Cardiac fibroblast (primary cell): ENCODE measurements at regions not wholly inside any gene's neighbourhood (a gene's known extent, or its start where the extent isn't known, plus 50 kb on each side); places are given as distances from the start of the nearest gene placed in this dataset.
"Not testable (repeated sequence)": the region's sequence is repeated elsewhere in the genome, so short reads cannot be mapped to it uniquely, and the experiment has no call there.

Experiments
- DNase-seq, 2 donors: peaks; one replicate each; pipeline versions ENCODE4 v3.0.0 to v3.0.0-alpha.2; 2010; ENCODE audit warnings: low read depth in 2 of 2
- H3K4me3 ChIP-seq, 2 donors: replicated peaks in 1 of 2; 1 replicate in 1 of 2; 2 replicates in 1 of 2; pipeline ENCODE4 v1.5.1; 2011; ENCODE audit warnings: low read depth in 2 of 2, low read length in 2 of 2, mild to moderate bottlenecking in 2 of 2, moderate library complexity in 1 of 2

DNA sequence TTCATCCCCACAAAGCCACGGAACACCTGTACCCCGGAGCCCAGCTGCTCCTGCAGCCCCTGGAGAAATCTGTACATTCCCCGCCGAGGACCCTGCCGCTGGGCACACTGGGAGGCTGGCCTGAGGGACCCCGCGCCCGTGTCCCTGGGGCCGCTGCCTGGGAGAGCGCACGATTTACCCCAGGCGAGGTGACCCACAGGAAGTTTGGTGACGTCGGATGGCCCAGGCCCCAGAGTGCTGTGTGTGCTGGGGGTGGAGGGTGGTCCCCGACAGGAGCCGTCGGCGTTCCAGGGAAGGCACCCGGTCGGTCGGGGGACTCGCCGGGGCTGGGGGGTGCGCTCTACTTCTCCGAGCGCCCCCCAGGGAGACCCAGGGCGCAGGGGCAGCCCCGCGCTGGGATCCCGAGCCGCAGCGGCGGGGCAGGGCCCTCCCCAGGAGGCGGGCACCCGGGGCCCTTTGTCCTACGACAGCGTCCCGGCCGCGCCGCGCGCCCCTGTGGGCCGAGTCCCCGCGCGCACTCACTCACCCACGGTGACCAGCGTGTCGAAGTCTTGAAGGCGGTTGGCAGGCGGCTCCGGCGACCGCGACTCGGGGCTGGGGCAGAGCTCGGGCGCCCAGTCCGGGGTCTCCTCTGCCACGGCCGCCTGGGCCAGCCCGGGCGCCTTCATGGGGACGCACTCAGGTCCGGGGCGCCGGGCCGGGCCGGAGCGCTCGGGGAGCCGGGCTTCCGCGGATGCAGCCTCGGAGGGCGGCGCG lies 206.4 kb upstream of the PRKX start:
- DNase-seq, H3K4me3 ChIP-seq: not testable (repeated sequence)

DNA sequence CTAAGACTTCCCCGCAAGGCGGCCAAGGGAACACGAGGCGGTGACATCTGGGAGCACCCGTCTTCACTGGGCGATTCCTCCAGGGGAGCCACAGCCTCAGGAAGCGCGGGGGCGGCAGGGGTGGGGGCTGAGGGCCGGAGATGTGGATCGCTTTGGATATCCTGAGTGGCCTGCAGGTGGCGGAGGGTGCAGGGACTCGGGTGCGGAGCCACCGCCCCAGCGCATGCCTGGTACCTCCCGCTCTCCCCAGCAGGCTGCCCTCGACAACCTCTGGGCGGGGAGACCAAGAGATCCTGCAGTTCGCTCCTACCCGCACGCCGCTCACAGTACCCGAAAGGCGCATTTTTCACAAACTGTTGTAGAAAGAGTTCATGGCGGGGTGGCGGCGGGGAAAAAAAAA lies 201.4 kb upstream of the PRKX start:
- DNase-seq, H3K4me3 ChIP-seq: not testable (repeated sequence)

DNA sequence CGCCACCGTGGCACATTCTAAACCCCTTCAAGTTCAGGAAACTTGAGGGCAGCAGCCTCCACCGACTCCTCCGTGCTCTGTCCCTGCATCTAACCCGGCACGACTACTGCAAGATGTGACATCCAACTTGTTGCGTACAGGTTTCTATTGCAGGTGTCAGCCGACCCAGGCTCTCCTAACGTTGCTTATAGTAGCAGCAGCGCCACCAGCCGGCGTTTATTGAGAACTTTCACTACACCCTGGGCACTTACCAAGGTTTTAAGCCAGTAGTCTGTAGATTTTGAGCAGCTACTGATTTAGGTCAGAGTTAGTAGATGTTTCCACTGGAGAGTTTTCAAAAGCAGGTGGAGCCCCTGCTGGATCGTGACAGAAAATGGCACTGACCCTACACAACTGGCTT lies 200.6 kb upstream of the PRKX start:
- DNase-seq, H3K4me3 ChIP-seq: not testable (repeated sequence)

DNA sequence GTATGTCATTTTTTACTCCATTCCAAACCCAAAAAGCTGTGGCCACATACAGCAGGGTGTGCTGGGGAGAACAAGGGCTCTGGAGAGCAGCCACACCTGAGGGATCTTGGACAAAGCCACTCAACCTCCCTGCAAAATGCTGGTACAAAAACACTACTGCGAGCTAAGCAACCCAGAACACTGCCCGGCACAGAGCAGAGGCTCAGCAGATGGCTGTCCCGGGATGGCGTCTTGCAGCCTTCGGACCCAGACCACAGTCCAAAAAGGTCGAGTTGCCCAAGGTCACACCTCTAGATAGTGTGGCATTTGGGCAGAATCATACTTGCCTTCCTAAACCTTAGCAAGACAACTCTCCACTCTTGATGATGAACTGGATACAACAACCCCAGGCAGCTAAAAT lies 197.6 kb upstream of the PRKX start:
- not testable (repeated sequence) for DNase-seq, H3K4me3 ChIP-seq

DNA sequence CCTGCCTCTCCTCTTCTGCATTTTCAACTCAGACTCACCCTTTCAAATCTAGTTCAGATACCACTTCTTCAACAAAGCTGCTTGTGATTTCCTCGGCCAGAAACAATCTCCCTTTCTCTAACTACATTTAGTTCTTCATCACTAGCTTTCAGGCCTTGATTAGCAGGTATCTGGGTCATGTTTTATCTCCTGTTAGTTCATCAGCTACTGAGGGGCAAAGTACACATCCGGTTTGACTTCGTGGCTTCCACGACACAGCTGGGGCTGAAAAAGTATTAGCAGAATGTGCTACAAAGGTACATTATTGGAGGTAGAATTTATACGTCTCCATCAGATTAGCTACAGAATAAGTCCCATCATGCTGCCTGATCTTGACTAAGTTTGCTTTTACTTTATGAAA lies 197.2 kb upstream of the PRKX start:
- not testable (repeated sequence) for DNase-seq, H3K4me3 ChIP-seq

DNA sequence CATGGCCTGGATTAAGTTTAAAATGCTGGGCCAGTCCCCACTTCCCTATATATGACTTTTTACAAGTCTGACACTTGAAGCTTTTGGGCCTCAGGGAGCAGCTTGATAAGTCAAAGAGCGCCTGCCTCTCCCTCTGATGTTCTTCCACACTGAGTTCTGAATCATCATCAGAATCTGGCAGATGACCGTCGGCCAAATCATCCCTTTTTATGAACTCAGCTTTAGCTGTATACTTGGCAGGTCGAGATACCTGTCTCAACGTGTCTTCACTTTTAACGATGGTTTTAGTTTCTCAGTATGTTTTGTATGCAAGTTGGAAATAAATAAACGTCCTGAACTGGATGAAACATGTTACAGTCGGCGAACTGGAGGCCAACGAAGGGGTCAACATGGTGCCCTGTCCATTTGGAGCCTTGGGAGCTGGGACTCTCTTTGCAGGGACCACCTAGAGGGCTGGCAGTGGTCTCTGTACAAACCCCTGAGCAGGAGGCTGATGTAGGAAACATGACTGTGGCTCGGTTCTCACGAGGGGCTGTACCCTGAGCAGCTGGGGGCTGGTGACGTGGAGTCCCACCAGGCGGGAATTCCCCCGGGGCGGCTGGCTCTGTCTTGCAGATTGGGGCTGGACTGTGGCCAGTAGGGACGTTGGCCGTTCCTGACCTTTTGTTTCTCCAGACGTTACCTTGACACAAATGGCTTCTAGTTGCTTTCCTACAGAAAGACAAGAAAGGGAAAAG lies 192.2 kb upstream of the PRKX start:
- not testable (repeated sequence) for H3K4me3 ChIP-seq, DNase-seq

DNA sequence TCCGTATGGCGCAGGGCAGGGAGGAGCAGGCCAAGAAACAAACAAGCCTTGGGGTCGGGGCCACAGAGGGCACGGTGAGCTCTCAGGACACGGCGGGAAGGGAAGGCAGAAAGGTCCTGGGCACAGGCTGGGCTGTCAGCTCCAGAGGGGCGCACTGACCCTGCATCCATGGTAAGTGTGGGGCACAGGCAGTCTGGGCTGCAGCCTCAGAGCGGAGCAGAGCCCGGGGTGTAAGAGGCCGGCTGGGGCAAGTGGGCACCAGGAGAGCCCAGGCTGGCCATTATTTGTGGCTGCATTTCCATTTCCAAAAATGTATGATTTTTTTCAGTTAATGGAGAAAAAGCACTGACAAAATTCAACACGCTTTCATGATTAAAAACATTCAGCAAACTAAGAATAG lies 188.8 kb upstream of the PRKX start:
- H3K4me3 ChIP-seq, DNase-seq: not testable (repeated sequence)

DNA sequence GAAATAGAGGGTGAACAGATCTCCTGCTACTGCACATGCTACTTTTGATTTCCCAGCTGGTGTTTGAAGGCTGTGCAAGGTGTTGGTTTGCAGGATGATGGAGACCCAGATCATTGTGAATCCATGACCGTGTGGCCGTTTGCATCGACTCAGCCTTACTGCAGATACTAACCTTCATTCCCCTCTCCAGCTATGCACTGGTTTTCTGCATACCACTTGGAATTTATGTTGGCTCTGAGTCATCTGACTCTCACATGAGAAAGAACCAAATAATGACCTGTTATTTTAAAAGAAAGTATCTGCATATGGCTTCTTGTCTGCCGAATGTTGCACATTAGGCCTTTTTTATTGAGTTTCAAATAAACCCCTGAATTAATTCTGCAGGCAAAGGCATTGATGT lies 183.3 kb upstream of the PRKX start:
- DNase-seq, H3K4me3 ChIP-seq: not testable (repeated sequence)

DNA sequence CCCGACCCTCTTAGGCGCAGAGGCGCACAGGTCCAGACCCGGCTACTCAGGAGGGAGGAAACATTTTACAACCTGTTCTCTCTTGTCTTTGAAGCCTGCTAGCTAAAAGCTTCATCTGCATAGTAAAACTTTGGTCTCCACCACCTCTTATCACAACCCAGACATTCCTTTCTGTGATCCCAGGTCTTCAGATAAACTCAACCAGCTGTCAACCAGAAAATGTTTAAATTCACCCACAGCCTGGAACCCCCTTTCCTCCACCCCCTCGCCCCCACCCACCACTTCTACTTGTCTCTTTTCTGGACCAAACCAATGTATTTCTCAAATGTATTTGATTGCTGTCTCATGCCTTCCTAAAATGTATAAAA lies 169.1 kb upstream of the PRKX start:
- not testable (repeated sequence) for H3K4me3 ChIP-seq, DNase-seq

DNA sequence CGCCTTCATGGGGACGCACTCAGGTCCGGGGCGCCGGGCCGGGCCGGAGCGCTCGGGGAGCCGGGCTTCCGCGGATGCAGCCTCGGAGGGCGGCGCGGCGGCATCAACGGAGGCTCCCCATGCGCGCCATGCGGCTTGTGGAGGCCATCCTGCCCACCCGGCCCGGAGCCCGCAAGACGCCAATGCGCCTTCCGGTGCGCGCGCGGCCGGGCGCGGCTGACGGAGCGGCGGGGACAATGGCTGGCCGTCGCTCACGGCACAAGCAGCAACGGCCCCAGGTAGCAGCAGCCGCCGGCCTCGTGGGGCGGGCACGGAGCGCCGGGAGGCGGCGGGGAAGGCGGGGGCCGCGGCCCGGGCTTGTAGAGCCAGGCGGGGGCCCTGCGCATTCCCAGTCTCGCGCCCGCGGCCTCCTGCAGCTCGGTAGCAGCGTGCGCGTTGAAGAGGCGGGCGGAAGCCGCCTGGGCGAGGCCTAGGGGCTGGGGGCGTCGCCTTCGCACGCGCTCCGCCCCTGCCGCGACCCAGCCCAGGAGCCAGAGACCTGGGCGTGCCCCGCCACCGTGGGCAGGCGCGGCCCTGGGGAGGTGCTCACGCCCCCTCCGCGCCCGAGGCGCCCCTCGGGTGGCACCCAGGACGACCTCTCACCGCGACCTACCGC lies 168.6 kb upstream of the PRKX start:
- H3K4me3 ChIP-seq, DNase-seq: not testable (repeated sequence)

DNA sequence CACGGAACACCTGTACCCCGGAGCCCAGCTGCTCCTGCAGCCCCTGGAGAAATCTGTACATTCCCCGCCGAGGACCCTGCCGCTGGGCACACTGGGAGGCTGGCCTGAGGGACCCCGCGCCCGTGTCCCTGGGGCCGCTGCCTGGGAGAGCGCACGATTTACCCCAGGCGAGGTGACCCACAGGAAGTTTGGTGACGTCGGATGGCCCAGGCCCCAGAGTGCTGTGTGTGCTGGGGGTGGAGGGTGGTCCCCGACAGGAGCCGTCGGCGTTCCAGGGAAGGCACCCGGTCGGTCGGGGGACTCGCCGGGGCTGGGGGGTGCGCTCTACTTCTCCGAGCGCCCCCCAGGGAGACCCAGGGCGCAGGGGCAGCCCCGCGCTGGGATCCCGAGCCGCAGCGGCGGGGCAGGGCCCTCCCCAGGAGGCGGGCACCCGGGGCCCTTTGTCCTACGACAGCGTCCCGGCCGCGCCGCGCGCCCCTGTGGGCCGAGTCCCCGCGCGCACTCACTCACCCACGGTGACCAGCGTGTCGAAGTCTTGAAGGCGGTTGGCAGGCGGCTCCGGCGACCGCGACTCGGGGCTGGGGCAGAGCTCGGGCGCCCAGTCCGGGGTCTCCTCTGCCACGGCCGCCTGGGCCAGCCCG lies 167.9 kb upstream of the PRKX start:
- DNase-seq, H3K4me3 ChIP-seq: not testable (repeated sequence)

DNA sequence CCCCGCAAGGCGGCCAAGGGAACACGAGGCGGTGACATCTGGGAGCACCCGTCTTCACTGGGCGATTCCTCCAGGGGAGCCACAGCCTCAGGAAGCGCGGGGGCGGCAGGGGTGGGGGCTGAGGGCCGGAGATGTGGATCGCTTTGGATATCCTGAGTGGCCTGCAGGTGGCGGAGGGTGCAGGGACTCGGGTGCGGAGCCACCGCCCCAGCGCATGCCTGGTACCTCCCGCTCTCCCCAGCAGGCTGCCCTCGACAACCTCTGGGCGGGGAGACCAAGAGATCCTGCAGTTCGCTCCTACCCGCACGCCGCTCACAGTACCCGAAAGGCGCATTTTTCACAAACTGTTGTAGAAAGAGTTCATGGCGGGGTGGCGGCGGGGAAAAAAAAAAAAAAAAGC lies 162.9 kb upstream of the PRKX start:
- not testable (repeated sequence) for H3K4me3 ChIP-seq, DNase-seq

DNA sequence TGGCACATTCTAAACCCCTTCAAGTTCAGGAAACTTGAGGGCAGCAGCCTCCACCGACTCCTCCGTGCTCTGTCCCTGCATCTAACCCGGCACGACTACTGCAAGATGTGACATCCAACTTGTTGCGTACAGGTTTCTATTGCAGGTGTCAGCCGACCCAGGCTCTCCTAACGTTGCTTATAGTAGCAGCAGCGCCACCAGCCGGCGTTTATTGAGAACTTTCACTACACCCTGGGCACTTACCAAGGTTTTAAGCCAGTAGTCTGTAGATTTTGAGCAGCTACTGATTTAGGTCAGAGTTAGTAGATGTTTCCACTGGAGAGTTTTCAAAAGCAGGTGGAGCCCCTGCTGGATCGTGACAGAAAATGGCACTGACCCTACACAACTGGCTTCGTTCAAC lies 162.2 kb upstream of the PRKX start:
- not testable (repeated sequence) for DNase-seq, H3K4me3 ChIP-seq

DNA sequence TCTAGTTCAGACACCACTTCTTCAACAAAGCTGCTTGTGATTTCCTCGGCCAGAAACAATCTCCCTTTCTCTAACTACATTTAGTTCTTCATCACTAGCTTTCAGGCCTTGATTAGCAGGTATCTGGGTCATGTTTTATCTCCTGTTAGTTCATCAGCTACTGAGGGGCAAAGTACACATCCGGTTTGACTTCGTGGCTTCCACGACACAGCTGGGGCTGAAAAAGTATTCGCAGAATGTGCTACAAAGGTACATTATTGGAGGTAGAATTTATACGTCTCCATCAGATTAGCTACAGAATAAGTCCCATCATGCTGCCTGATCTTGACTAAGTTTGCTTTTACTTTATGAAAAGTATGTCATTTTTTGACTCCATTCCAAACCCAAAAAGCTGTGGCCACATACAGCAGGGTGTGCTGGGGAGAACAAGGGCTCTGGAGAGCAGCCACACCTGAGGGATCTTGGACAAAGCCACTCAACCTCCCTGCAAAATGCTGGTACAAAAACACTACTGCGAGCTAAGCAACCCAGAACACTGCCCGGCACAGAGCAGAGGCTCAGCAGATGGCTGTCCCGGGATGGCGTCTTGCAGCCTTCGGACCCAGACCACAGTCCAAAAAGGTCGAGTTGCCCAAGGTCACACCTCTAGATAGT lies 158.9 kb upstream of the PRKX start:
- H3K4me3 ChIP-seq, DNase-seq: not testable (repeated sequence)

DNA sequence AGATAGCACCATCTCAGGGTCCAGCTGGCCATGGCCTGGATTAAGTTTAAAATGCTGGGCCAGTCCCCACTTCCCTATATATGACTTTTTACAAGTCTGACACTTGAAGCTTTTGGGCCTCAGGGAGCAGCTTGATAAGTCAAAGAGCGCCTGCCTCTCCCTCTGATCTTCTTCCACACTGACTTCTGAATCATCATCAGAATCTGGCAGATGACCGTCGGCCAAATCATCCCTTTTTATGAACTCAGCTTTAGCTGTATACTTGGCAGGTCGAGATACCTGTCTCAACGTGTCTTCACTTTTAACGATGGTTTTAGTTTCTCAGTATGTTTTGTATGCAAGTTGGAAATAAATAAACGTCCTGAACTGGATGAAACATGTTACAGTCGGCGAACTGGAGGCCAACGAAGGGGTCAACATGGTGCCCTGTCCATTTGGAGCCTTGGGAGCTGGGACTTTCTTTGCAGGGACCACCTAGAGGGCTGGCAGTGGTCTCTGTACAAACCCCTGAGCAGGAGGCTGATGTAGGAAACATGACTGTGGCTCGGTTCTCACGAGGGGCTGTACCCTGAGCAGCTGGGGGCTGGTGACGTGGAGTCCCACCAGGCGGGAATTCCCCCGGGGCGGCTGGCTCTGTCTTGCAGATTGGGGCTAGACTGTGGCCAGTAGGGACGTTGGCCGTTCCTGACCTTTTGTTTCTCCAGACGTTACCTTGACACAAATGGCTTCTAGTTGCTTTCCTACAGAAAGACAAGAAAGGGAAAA lies 153.8 kb upstream of the PRKX start:
- not testable (repeated sequence) for H3K4me3 ChIP-seq, DNase-seq

DNA sequence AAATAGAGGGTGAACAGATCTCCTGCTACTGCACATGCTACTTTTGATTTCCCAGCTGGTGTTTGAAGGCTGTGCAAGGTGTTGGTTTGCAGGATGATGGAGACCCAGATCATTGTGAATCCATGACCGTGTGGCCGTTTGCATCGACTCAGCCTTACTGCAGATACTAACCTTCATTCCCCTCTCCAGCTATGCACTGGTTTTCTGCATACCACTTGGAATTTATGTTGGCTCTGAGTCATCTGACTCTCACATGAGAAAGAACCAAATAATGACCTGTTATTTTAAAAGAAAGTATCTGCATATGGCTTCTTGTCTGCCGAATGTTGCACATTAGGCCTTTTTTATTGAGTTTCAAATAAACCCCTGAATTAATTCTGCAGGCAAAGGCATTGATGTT lies 144.9 kb upstream of the PRKX start:
- not testable (repeated sequence) for H3K4me3 ChIP-seq, DNase-seq

DNA sequence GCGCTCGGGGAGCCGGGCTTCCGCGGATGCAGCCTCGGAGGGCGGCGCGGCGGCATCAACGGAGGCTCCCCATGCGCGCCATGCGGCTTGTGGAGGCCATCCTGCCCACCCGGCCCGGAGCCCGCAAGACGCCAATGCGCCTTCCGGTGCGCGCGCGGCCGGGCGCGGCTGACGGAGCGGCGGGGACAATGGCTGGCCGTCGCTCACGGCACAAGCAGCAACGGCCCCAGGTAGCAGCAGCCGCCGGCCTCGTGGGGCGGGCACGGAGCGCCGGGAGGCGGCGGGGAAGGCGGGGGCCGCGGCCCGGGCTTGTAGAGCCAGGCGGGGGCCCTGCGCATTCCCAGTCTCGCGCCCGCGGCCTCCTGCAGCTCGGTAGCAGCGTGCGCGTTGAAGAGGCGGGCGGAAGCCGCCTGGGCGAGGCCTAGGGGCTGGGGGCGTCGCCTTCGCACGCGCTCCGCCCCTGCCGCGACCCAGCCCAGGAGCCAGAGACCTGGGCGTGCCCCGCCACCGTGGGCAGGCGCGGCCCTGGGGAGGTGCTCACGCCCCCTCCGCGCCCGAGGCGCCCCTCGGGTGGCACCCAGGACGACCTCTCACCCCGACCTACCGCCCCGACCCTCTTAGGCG lies 130.2 kb upstream of the PRKX start:
- not testable (repeated sequence) for DNase-seq, H3K4me3 ChIP-seq
